HepG2 (cell line): ENCODE measurements at regions not wholly inside any gene's neighbourhood (a gene's known extent, or its start where the extent isn't known, plus 50 kb on each side); places are given as distances from the start of the nearest gene placed in this dataset.

Source experiments
- ATAC-seq: fragments of 200-7000 bp; cut with Tn5 transposase; 3 replicates; pipeline ENCODE4 v1.9.1; 2020; ENCODE audit warnings: mild to moderate bottlenecking, moderate library complexity
- BruUV-seq: library from RNA; stranded (reverse); fragments of 400-500 nt; replicated peaks from 2 replicates; lab custom pipeline; 2021; lab: Mats Ljungman, UMichigan
- CTCF ChIA-PET: fragments of 300-600 bp; formaldehyde crosslinking; extraction: SDS; loops from one replicate; lab custom pipeline; 2021; ENCODE audit warnings: low total read pairs, inconsistent platforms, low intra/inter-chr PET ratio; lab: Yijun Ruan, JAX
- POLR2A ChIA-PET: fragments of 350-600 bp; sonication (Branson Sonifier 250); formaldehyde crosslinking; loops from one replicate; lab custom pipeline; 2020; ENCODE audit warnings: antibody characterized with exemption, inconsistent platforms; lab: Yijun Ruan, JAX
- DNase-seq: peaks from one replicate; pipeline ENCODE4 v3.0.0-alpha.2; 2015; ENCODE audit warnings: low spot score
- FAIRE-seq: peaks from 3 replicates; lab custom pipeline; 2011; peaks lifted over from hg19 to GRCh38; lab: Jason Lieb, UNC
- H2AFZ ChIP-seq: one replicate; pipeline ENCODE4 v1.6.1; 2011; ENCODE audit warnings: low read length, inconsistent platforms
- H3K27ac ChIP-seq: fragments of 300-600 bp; 3 replicates; pipeline ENCODE4 v1.8.0; 2011; ENCODE audit warnings: mixed run types, mild to moderate bottlenecking, mixed read lengths, low read length, inconsistent platforms; ENCODE audit not compliant: insufficient read depth; ENCODE audit errors: extremely low read length
- H3K27me3 ChIP-seq, 2 experiments: fragments of 200-600 bp in 1 of 2; 2 replicates in 1 of 2; 3 replicates in 1 of 2; pipeline versions ENCODE4 v1.6.0 to v1.8.0; 2011; ENCODE audit warnings: low read length in 2 of 2, mild to moderate bottlenecking in 2 of 2, moderate library complexity in 2 of 2, inconsistent platforms in 1 of 2; ENCODE audit not compliant: insufficient read depth in 2 of 2, control insufficient read depth in 1 of 2
- H3K36me3 ChIP-seq, 2 experiments: fragments of 200-600 bp in 1 of 2; replicated peaks in 1 of 2; 2 replicates in 1 of 2; 3 replicates in 1 of 2; pipeline versions ENCODE4 v1.5.1 to v1.8.0; 2011; ENCODE audit warnings: low read length in 2 of 2, inconsistent platforms in 1 of 2; ENCODE audit not compliant: insufficient read depth in 2 of 2, control insufficient read depth in 1 of 2
- H3K4me1 ChIP-seq: 2 replicates; pipeline ENCODE4 v1.5.1; 2012; ENCODE audit warnings: low read length, inconsistent platforms; ENCODE audit not compliant: insufficient read depth
- H3K4me2 ChIP-seq: 2 replicates; pipeline ENCODE4 v1.6.0; 2011; ENCODE audit warnings: low read depth, low read length, inconsistent platforms
- H3K4me3 ChIP-seq, 3 experiments: fragments of 200-600 bp in 1 of 3; sonication (generic), shearing (Covaris generic) in 1 of 3; replicated peaks in 1 of 3; 2 replicates each; pipeline ENCODE4 v1.5.1; 2011 to 2016; ENCODE audit warnings: low read length in 3 of 3, inconsistent platforms in 2 of 3, low read depth in 2 of 3, mild to moderate bottlenecking in 2 of 3, control low read depth in 1 of 3, mixed read lengths in 1 of 3; ENCODE audit not compliant: insufficient read depth in 1 of 3
- H3K79me2 ChIP-seq: one replicate; pipeline ENCODE4 v1.6.1; 2011; ENCODE audit warnings: low read length, inconsistent platforms; ENCODE audit not compliant: insufficient read depth
- H3K9ac ChIP-seq: 2 replicates; pipeline ENCODE4 v1.6.0; 2011; ENCODE audit warnings: mild to moderate bottlenecking, low read depth, low read length, inconsistent platforms; ENCODE audit not compliant: insufficient read depth
- H3K9me3 ChIP-seq: 2 replicates; pipeline ENCODE4 v1.5.1; 2012; ENCODE audit warnings: mild to moderate bottlenecking, low read length
- H4K20me1 ChIP-seq: 2 replicates; pipeline ENCODE4 v1.6.0; 2011; ENCODE audit warnings: inconsistent platforms, mild to moderate bottlenecking, low read length, moderate library complexity; ENCODE audit not compliant: insufficient read depth
- BCL3 ChIP-seq: sonication (generic); formaldehyde crosslinking; IDR thresholded peaks from 2 replicates; pipeline ENCODE4 v1.5.1; 2020; ENCODE audit warnings: mild to moderate bottlenecking, missing genetic modification reagents, moderate library complexity
- CCDC6 ChIP-seq: sonication (generic); formaldehyde crosslinking; IDR thresholded peaks from 2 replicates; pipeline ENCODE4 v1.8.1; 2022; ENCODE audit warnings: mild to moderate bottlenecking, missing genetic modification reagents, moderate library complexity
- CSRNP2 ChIP-seq: sonication (generic); formaldehyde crosslinking; conservative IDR thresholded peaks from 2 replicates; pipeline ENCODE4 v1.8.0; 2022; ENCODE audit warnings: low read depth, missing genetic modification reagents
- KDM6A ChIP-seq: IDR thresholded peaks from 2 replicates; pipeline ENCODE4 v1.6.1; 2016; ENCODE audit warnings: low read depth
- MAFG ChIP-seq: sonication (generic); formaldehyde crosslinking; IDR thresholded peaks from 2 replicates; pipeline ENCODE4 v1.5.1; 2020; ENCODE audit warnings: mild to moderate bottlenecking, missing genetic modification reagents
- MEIS2 ChIP-seq: sonication (generic); formaldehyde crosslinking; IDR thresholded peaks from 2 replicates; pipeline ENCODE4 v1.9.0; 2021; ENCODE audit warnings: mild to moderate bottlenecking, missing genetic modification reagents
- NR2C2 ChIP-seq: sonication (generic); formaldehyde crosslinking; IDR thresholded peaks from 2 replicates; pipeline ENCODE4 v1.4.0; 2020; ENCODE audit warnings: missing genetic modification reagents, mild to moderate bottlenecking, moderate library complexity, borderline replicate concordance
- NR2F2 ChIP-seq: IDR thresholded peaks from 2 replicates; pipeline ENCODE4 v1.6.1; 2012; ENCODE audit warnings: low read depth, inconsistent platforms, borderline replicate concordance
- NRL ChIP-seq: sonication (generic); formaldehyde crosslinking; IDR thresholded peaks from 2 replicates; pipeline ENCODE4 v1.5.0; 2020; ENCODE audit warnings: missing genetic modification reagents, mild to moderate bottlenecking, moderate library complexity, borderline replicate concordance
- RAD21 ChIP-seq: fragments of 450-650 bp; formaldehyde crosslinking; IDR thresholded peaks from 2 replicates; pipeline ENCODE4 v1.5.0; 2020; ENCODE audit warnings: mild to moderate bottlenecking
- ZNF101 ChIP-seq: sonication (generic); formaldehyde crosslinking; IDR thresholded peaks from 2 replicates; pipeline ENCODE4 v1.4.0; 2020; ENCODE audit warnings: mild to moderate bottlenecking, low read depth, missing genetic modification reagents, borderline replicate concordance
- ZNF367 ChIP-seq: sonication (generic); formaldehyde crosslinking; IDR thresholded peaks from 2 replicates; pipeline ENCODE4 v1.4.0; 2020; ENCODE audit warnings: missing genetic modification reagents, borderline replicate concordance
- ZNF557 ChIP-seq: sonication (generic); formaldehyde crosslinking; IDR thresholded peaks from 2 replicates; pipeline ENCODE4 v1.4.0; 2020; ENCODE audit warnings: missing genetic modification reagents
- ZNF879 ChIP-seq: sonication (generic); formaldehyde crosslinking; IDR thresholded peaks from 2 replicates; pipeline ENCODE4 v1.8.1; 2023; ENCODE audit warnings: missing genetic modification reagents
- ZSCAN31 ChIP-seq: sonication (generic); formaldehyde crosslinking; IDR thresholded peaks from 2 replicates; pipeline ENCODE4 v1.5.0; 2020; ENCODE audit warnings: low read depth, mild to moderate bottlenecking, missing genetic modification reagents
- WGBS: methylation state at CpG from one replicate; pipeline ENCODE4 v1.1.6; 2017; ENCODE audit warnings: low lambda C conversion rate; 5-methylcytosine and 5-hydroxymethylcytosine counted together
- in situ Hi-C: cut with HindIII; loops from 2 replicates; pipeline ENCODE4 v1.10.0; 2017; ENCODE audit warnings: low pct_unique_long_range_greater_than_20kb; ENCODE audit not compliant: extremely low pct_ligation_motif_present
- intact Hi-C: fragments of 100-400 bp; cut with micrococcal nuclease; formaldehyde crosslinking; loops from one replicate; pipeline ENCODE4 v1.10.0; 2022; ENCODE audit not compliant: unreplicated experiment
- TF ChIP-seq, protein P1 (sequence below): sonication (generic); formaldehyde crosslinking; IDR thresholded peaks from 2 replicates; pipeline ENCODE4 v1.4.0; 2020; ENCODE audit warnings: missing genetic modification reagents

DNA sequence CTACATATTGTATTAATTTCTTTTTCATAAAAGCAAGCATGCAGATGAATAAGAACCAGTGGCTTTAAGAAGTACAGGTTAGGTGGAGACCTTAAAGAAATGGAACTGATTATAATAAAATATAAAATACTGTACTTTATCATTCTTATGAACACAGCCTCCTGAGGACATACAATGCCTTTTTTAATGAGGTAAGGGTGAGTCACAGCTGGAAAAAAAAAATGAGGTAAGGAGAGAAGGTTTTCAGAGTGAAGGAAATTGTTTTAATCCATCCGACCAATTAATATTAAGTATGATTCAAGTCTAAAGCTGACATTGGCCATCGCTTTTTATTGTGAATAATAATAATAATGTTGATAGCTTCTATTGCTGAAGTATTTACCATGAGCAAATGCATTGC lies 170.3 kb upstream of the SOX2 start (continued):
- TF ChIP-seq ZNF879 (CRISPR knock-in tag) (no peak), ZNF557 (no peak), NRL (no peak), ZNF367 (no peak)

DNA sequence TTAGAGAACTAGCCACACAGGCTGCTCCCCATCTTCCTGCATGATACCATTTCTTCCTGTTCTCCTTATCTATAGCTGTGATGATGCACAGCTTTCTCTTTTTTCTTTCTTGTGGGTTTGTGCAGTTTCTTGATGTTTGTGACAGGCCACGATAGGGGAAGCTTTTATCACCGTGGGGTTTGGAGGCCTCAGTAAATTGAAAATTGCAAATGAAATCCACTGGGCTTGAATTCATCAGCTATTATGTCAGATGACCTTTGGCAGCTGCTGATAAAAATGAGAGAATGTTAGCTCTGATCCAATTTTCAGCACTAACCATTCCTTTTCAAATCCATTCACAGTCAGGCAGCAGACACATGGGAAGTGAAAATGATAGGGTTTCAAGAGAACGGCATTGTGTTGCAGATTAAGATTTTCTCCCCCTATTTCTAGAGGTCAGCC lies 176.9 kb upstream of the SOX2 start:
- 4% methylated on average over 3 of the region's 3 CpGs for WGBS
- Histone ChIP-seq H3K27me3 (no peaks in the 10 kb centered on the region), H3K27ac (no peak overlapping the region), H2AFZ (no peak overlapping the region), H4K20me1 (no peaks in the 10 kb centered on the region), H3K4me2 (no peak overlapping the region), H3K9me3 (no peaks in the 10 kb centered on the region), H3K4me1 (no peaks in the 10 kb centered on the region), H3K9ac (no peak overlapping the region), H3K4me3 (no peak overlapping the region)
- ATAC-seq (no peak), FAIRE-seq (no peak)
- in situ Hi-C loops (no loop called here), intact Hi-C loops (no loop called here)
- no TSS peak for BruUV-seq
- TF ChIP-seq CSRNP2 (CRISPR knock-in tag) (no peak), KDM6A (CRISPR knock-in tag) (no peak), NR2C2 (CRISPR knock-in tag) (no peak), BCL3 (CRISPR knock-in tag) (no peak), CCDC6 (no peak), ZSCAN31 (CRISPR knock-in tag) (no peak), ZNF101 (CRISPR knock-in tag) (no peak), NR2F2 (no peak), MAFG (CRISPR knock-in tag) (no peak), MEIS2 (CRISPR knock-in tag) (no peak), RAD21 (CRISPR knock-in tag) (no peak)
- TF ChIP-seq, protein P1, sequence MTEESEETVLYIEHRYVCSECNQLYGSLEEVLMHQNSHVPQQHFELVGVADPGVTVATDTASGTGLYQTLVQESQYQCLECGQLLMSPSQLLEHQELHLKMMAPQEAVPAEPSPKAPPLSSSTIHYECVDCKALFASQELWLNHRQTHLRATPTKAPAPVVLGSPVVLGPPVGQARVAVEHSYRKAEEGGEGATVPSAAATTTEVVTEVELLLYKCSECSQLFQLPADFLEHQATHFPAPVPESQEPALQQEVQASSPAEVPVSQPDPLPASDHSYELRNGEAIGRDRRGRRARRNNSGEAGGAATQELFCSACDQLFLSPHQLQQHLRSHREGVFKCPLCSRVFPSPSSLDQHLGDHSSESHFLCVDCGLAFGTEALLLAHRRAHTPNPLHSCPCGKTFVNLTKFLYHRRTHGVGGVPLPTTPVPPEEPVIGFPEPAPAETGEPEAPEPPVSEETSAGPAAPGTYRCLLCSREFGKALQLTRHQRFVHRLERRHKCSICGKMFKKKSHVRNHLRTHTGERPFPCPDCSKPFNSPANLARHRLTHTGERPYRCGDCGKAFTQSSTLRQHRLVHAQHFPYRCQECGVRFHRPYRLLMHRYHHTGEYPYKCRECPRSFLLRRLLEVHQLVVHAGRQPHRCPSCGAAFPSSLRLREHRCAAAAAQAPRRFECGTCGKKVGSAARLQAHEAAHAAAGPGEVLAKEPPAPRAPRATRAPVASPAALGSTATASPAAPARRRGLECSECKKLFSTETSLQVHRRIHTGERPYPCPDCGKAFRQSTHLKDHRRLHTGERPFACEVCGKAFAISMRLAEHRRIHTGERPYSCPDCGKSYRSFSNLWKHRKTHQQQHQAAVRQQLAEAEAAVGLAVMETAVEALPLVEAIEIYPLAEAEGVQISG (CRISPR knock-in tag) = no peak
- TF ChIP-seq, all 625 proteins: peak for 0
- ChIA-PET CTCF (no interaction called here), POLR2A (no interaction called here)
- no peak for DNase-seq
- no peaks in the 10 kb centered on the region for H3K79me2 ChIP-seq
- no peaks in the 10 kb centered on the region for H3K36me3 ChIP-seq
